ENCODE measurements at regions not wholly inside any gene's neighbourhood (a gene's known extent, or its start where the extent isn't known, plus 50 kb on each side); places are given as distances from the start of the nearest gene placed in this dataset.
"Not testable (repeated sequence)": the region's sequence is repeated elsewhere in the genome, so short reads cannot be mapped to it uniquely, and the experiment has no call there.

DNA sequence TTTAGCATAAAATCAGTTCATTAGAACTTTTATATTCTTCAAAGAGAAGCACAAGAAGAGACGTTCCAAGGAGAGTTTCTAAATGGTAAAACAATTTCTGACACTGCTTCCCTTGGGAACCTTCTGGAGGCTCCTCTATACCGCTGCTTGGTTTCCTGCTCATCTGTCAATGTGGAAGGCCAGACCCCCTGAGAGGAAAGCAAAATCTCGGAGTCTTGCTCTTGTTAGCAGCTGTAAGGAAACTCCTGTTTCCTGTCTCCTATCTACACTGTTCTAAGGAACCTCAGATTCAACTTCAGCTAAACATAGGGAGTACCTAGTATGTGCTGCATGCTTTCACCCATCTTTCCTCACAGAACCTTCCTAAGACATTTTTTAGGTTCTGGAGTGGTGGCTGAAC is 322.2 kb downstream of the BMPER start:
- TF ChIP-seq, protein P1, sequence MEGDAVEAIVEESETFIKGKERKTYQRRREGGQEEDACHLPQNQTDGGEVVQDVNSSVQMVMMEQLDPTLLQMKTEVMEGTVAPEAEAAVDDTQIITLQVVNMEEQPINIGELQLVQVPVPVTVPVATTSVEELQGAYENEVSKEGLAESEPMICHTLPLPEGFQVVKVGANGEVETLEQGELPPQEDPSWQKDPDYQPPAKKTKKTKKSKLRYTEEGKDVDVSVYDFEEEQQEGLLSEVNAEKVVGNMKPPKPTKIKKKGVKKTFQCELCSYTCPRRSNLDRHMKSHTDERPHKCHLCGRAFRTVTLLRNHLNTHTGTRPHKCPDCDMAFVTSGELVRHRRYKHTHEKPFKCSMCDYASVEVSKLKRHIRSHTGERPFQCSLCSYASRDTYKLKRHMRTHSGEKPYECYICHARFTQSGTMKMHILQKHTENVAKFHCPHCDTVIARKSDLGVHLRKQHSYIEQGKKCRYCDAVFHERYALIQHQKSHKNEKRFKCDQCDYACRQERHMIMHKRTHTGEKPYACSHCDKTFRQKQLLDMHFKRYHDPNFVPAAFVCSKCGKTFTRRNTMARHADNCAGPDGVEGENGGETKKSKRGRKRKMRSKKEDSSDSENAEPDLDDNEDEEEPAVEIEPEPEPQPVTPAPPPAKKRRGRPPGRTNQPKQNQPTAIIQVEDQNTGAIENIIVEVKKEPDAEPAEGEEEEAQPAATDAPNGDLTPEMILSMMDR (IDR thresholded peaks at IDR 0.05): no peak
- Histone ChIP-seq H2AFZ (ENCODE audit: insufficient read depth, low read depth, low read length, poor library complexity, severe bottlenecking) (no peak overlapping the region), H3K4me2 (replicated peaks; ENCODE audit: extremely low read depth, low read length, poor library complexity, severe bottlenecking) (no peak overlapping the region), H3K4me1 (ENCODE audit: control insufficient read depth in 1 of 2, insufficient read depth in 2 of 2, low read length in 2 of 2) (no peaks in the 10 kb centered on the region), H3K9ac (ENCODE audit: insufficient read depth, low read length, poor library complexity, severe bottlenecking) (no peak overlapping the region), H3K4me3 (replicated peaks in 1 of 3; ENCODE audit: low read depth in 2 of 3, low read length in 3 of 3) (no peak overlapping the region), H4K20me1 (ENCODE audit: insufficient read depth, low read length) (no peaks in the 10 kb centered on the region), H3K79me2 (ENCODE audit: insufficient read depth, low read length) (no peaks in the 10 kb centered on the region), H3K27me3 (ENCODE audit: control insufficient read depth in 2 of 2, insufficient read depth in 2 of 2, low read length in 2 of 2) (no peaks in the 10 kb centered on the region), H3K36me3 (replicated peaks in 1 of 2; ENCODE audit: control insufficient read depth in 1 of 2, insufficient read depth in 2 of 2, low read length in 2 of 2) (no peaks in the 10 kb centered on the region), H3K27ac (ENCODE audit: low read depth in 1 of 2, low read length in 2 of 2) (no peak overlapping the region), H3K9me3 (replicated peaks in 1 of 2; ENCODE audit: control insufficient read depth in 1 of 2, insufficient read depth in 1 of 2, low read length in 2 of 2) (no peaks in the 10 kb centered on the region)
- Mint-ChIP-seq H3K4me3 (no peak overlapping the region), H3K36me3 (no peaks in the 10 kb centered on the region), H3K27me3 (ENCODE audit: low read depth in 3 of 3) (peaks cover 0 to 5% (median 0%) of the 10 kb centered on the region in 3 donors), H3K27ac (no peak overlapping the region), H3K9me3 (peaks cover 0 to 14% (median 8%) of the 10 kb centered on the region in 7 donors), H3K4me1 (no peaks in the 10 kb centered on the region)
- intact Hi-C loops (cut with micrococcal nuclease): no loop called here
- no peak for DNase-seq
- 0% methylated on average over 1 of the region's 3 CpGs for WGBS (ENCODE audit: insufficient coverage)

DNA sequence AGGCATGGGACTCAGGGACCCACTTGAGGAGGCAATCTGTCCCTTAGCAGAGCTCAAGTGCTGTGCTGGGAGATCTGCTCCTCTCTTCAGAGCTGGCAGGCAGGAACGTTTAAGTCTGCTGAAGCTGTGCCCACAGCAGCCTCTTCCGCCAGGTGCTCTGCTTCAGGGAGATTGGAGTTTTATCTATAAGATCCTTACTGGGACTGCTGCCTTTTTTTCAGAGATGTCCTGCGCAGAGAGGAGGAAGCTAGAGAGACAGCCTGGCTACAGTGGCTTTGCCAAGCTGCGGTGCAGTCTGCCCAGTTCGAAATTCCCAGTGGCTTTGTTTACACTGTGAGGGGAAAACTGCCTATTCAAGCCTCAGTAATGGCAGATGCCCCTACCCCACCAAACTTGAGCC is 329.8 kb downstream of the BMPER start:
- H3K4me3 ChIP-seq (replicated peaks in 1 of 3; ENCODE audit: low read depth in 2 of 3, low read length in 3 of 3); H3K9ac ChIP-seq (ENCODE audit: insufficient read depth, low read length, poor library complexity, severe bottlenecking); DNase-seq; H2AFZ ChIP-seq (ENCODE audit: insufficient read depth, low read depth, low read length, poor library complexity, severe bottlenecking); H3K27me3 Mint-ChIP-seq (ENCODE audit: low read depth in 3 of 3); H3K36me3 ChIP-seq (replicated peaks in 1 of 2; ENCODE audit: control insufficient read depth in 1 of 2, insufficient read depth in 2 of 2, low read length in 2 of 2); H3K27ac ChIP-seq (ENCODE audit: low read depth in 1 of 2, low read length in 2 of 2); intact Hi-C loops (cut with micrococcal nuclease); H3K4me3 Mint-ChIP-seq; H3K4me1 ChIP-seq (ENCODE audit: control insufficient read depth in 1 of 2, insufficient read depth in 2 of 2, low read length in 2 of 2); H4K20me1 ChIP-seq (ENCODE audit: insufficient read depth, low read length); H3K27me3 ChIP-seq (ENCODE audit: control insufficient read depth in 2 of 2, insufficient read depth in 2 of 2, low read length in 2 of 2); H3K4me1 Mint-ChIP-seq; H3K79me2 ChIP-seq (ENCODE audit: insufficient read depth, low read length); H3K36me3 Mint-ChIP-seq; H3K27ac Mint-ChIP-seq; H3K4me2 ChIP-seq (replicated peaks; ENCODE audit: extremely low read depth, low read length, poor library complexity, severe bottlenecking): not testable (repeated sequence)
- peaks cover 0 to 15% of the 10 kb centered on the region in 2 donors for H3K9me3 ChIP-seq (replicated peaks in 1 of 2; ENCODE audit: control insufficient read depth in 1 of 2, insufficient read depth in 1 of 2, low read length in 2 of 2)
- peaks cover 4 to 18% (median 8%) of the 10 kb centered on the region in 7 donors for H3K9me3 Mint-ChIP-seq
- WGBS (ENCODE audit: insufficient coverage): 75% methylated on average over 4 of the region's 5 CpGs
